Activated naive CD8-positive, alpha-beta T cell treated with anti-CD3 and anti-CD28 coated beads, Interleukin-2, amount 50 U/mL, for 24 hours (primary cell): ENCODE measurements at regions not wholly inside any gene's neighbourhood (a gene's known extent, or its start where the extent isn't known, plus 50 kb on each side); places are given as distances from the start of the nearest gene placed in this dataset.
"Not testable (repeated sequence)": the region's sequence is repeated elsewhere in the genome, so short reads cannot be mapped to it uniquely, and the experiment has no call there.

Source experiments
- ATAC-seq: fragments of 150-1000 bp; cut with Tn5 transposase; one replicate; pipeline ENCODE4 v1.10.0; 2021
- DNase-seq: peaks from one replicate; pipeline ENCODE4 v3.0.0; 2021
- H3K27ac Mint-ChIP-seq: one replicate; pipeline ENCODE4 v1.8.0; 2021; ENCODE audit warnings: mild to moderate bottlenecking, mixed read lengths
- H3K27me3 Mint-ChIP-seq: one replicate; pipeline ENCODE4 v1.8.0; 2021; ENCODE audit warnings: mixed read lengths
- H3K36me3 Mint-ChIP-seq: one replicate; pipeline ENCODE4 v1.8.0; 2021; ENCODE audit warnings: low read depth, mixed read lengths
- H3K4me1 Mint-ChIP-seq: one replicate; pipeline ENCODE4 v1.8.0; 2021; ENCODE audit warnings: mixed read lengths
- H3K4me3 Mint-ChIP-seq: one replicate; pipeline ENCODE4 v1.8.0; 2021; ENCODE audit warnings: mild to moderate bottlenecking, moderate library complexity, mixed read lengths
- H3K9me3 Mint-ChIP-seq: one replicate; pipeline ENCODE4 v1.8.0; 2021; ENCODE audit warnings: mixed read lengths

- Mint-ChIP-seq H3K36me3 (no peaks in the 10 kb centered on the region), H3K27me3 (no peaks in the 10 kb centered on the region)
- no peak for ATAC-seq
These were observed 216.9 kb upstream of the FBXL7 start for GRCh38 chr5:15283076-15283475.

GRCh38 chr5:15282611-15283010 is 217.4 kb upstream of the FBXL7 start:
- H3K4me3 Mint-ChIP-seq: no peak overlapping the region
- H3K9me3 Mint-ChIP-seq: peaks cover 9% of the 10 kb centered on the region
- ATAC-seq (no peak), DNase-seq (no peak)
- no peak overlapping the region for H3K27ac Mint-ChIP-seq
- H3K4me1 Mint-ChIP-seq: no peaks in the 10 kb centered on the region
- no peaks in the 10 kb centered on the region for H3K36me3 Mint-ChIP-seq
- H3K27me3 Mint-ChIP-seq: no peaks in the 10 kb centered on the region

More at GRCh38 chr5:15283076-15283475, 216.9 kb upstream of the FBXL7 start:
- DNase-seq: no peak
- Mint-ChIP-seq H3K4me1 (no peaks in the 10 kb centered on the region), H3K4me3 (no peak overlapping the region), H3K9me3 (peaks cover 6% of the 10 kb centered on the region), H3K27ac (no peak overlapping the region)

GRCh38 chr5:15271596-15271995 is 228.4 kb upstream of the FBXL7 start:
- not testable (repeated sequence) for ATAC-seq, H3K36me3 Mint-ChIP-seq, H3K4me3 Mint-ChIP-seq, H3K27ac Mint-ChIP-seq, H3K27me3 Mint-ChIP-seq, H3K4me1 Mint-ChIP-seq, DNase-seq
- peaks cover 18% of the 10 kb centered on the region for H3K9me3 Mint-ChIP-seq

GRCh38 chr5:15267966-15268365 is 232.0 kb upstream of the FBXL7 start:
- ATAC-seq (no peak), DNase-seq (no peak)
- no peak overlapping the region for H3K4me3 Mint-ChIP-seq
- H3K4me1 Mint-ChIP-seq: no peaks in the 10 kb centered on the region
- no peaks in the 10 kb centered on the region for H3K27me3 Mint-ChIP-seq
- H3K27ac Mint-ChIP-seq: no peak overlapping the region
- H3K36me3 Mint-ChIP-seq: no peaks in the 10 kb centered on the region
- peaks cover 22% of the 10 kb centered on the region for H3K9me3 Mint-ChIP-seq

- Mint-ChIP-seq H3K27ac (no peak overlapping the region), H3K27me3 (no peaks in the 10 kb centered on the region), H3K36me3 (no peaks in the 10 kb centered on the region), H3K9me3 (peaks cover 22% of the 10 kb centered on the region), H3K4me3 (no peak overlapping the region), H3K4me1 (no peaks in the 10 kb centered on the region)
- ATAC-seq (no peak), DNase-seq (no peak)
These were observed 233.1 kb upstream of the FBXL7 start for GRCh38 chr5:15266841-15267240.

- Mint-ChIP-seq H3K4me3 (no peak overlapping the region), H3K9me3 (peaks cover 22% of the 10 kb centered on the region), H3K36me3 (no peaks in the 10 kb centered on the region), H3K4me1 (no peaks in the 10 kb centered on the region), H3K27me3 (no peaks in the 10 kb centered on the region), H3K27ac (no peak overlapping the region)
- ATAC-seq (no peak), DNase-seq (no peak)
These were observed 233.8 kb upstream of the FBXL7 start for GRCh38 chr5:15266229-15266628.

GRCh38 chr5:15263942-15264341 is 236.0 kb upstream of the FBXL7 start:
- DNase-seq (no peak), ATAC-seq (no peak)
- H3K9me3 Mint-ChIP-seq: peaks cover 12% of the 10 kb centered on the region
- H3K27me3 Mint-ChIP-seq: no peaks in the 10 kb centered on the region
- no peak overlapping the region for H3K27ac Mint-ChIP-seq
- H3K4me1 Mint-ChIP-seq: no peaks in the 10 kb centered on the region
- H3K36me3 Mint-ChIP-seq: no peaks in the 10 kb centered on the region
- H3K4me3 Mint-ChIP-seq: no peak overlapping the region

GRCh38 chr5:15263406-15263805 is 236.6 kb upstream of the FBXL7 start:
- Mint-ChIP-seq H3K27ac (no peak overlapping the region), H3K27me3 (no peaks in the 10 kb centered on the region), H3K9me3 (peaks cover 8% of the 10 kb centered on the region), H3K4me1 (no peaks in the 10 kb centered on the region), H3K36me3 (no peaks in the 10 kb centered on the region), H3K4me3 (no peak overlapping the region)
- ATAC-seq (no peak), DNase-seq (no peak)

GRCh38 chr5:15261269-15261995 is 238.5 kb upstream of the FBXL7 start:
- H3K9me3 Mint-ChIP-seq: peaks cover 4% of the 10 kb centered on the region
- H3K27ac Mint-ChIP-seq: no peak overlapping the region
- no peaks in the 10 kb centered on the region for H3K27me3 Mint-ChIP-seq
- H3K36me3 Mint-ChIP-seq: no peaks in the 10 kb centered on the region
- ATAC-seq (no peak), DNase-seq (no peak)
- no peak overlapping the region for H3K4me3 Mint-ChIP-seq
- no peaks in the 10 kb centered on the region for H3K4me1 Mint-ChIP-seq

GRCh38 chr5:15260356-15261268 is 239.4 kb upstream of the FBXL7 start:
- Mint-ChIP-seq H3K4me1 (no peaks in the 10 kb centered on the region), H3K9me3 (no peaks in the 10 kb centered on the region), H3K4me3 (no peak overlapping the region), H3K27me3 (no peaks in the 10 kb centered on the region), H3K27ac (no peak overlapping the region), H3K36me3 (no peaks in the 10 kb centered on the region)
- DNase-seq (no peak), ATAC-seq (no peak)

- H3K27ac Mint-ChIP-seq: no peak overlapping the region
- H3K9me3 Mint-ChIP-seq: no peaks in the 10 kb centered on the region
- H3K4me3 Mint-ChIP-seq: no peak overlapping the region
- H3K27me3 Mint-ChIP-seq: no peaks in the 10 kb centered on the region
- ATAC-seq: no peak
- DNase-seq: no peak
- no peaks in the 10 kb centered on the region for H3K4me1 Mint-ChIP-seq
- H3K36me3 Mint-ChIP-seq: no peaks in the 10 kb centered on the region
These were observed 243.5 kb upstream of the FBXL7 start for GRCh38 chr5:15256485-15256884.

- H3K9me3 Mint-ChIP-seq: peaks cover 3% of the 10 kb centered on the region
- no peak for DNase-seq
- no peaks in the 10 kb centered on the region for H3K36me3 Mint-ChIP-seq
- no peaks in the 10 kb centered on the region for H3K4me1 Mint-ChIP-seq
- H3K4me3 Mint-ChIP-seq: no peak overlapping the region
- no peak overlapping the region for H3K27ac Mint-ChIP-seq
- ATAC-seq: no peak
- H3K27me3 Mint-ChIP-seq: no peaks in the 10 kb centered on the region
These were observed 244.4 kb upstream of the FBXL7 start for GRCh38 chr5:15255576-15255975.

GRCh38 chr5:15254607-15255006 is 245.4 kb upstream of the FBXL7 start:
- H3K9me3 Mint-ChIP-seq: peaks cover 3% of the 10 kb centered on the region
- H3K4me1 Mint-ChIP-seq: no peaks in the 10 kb centered on the region
- no peak for ATAC-seq
- no peaks in the 10 kb centered on the region for H3K27me3 Mint-ChIP-seq
- no peaks in the 10 kb centered on the region for H3K36me3 Mint-ChIP-seq
- no peak overlapping the region for H3K27ac Mint-ChIP-seq
- no peak overlapping the region for H3K4me3 Mint-ChIP-seq
- no peak for DNase-seq

GRCh38 chr5:15252331-15252730 is 247.6 kb upstream of the FBXL7 start:
- Mint-ChIP-seq H3K9me3 (peaks cover 14% of the 10 kb centered on the region), H3K27ac (no peak overlapping the region), H3K36me3 (no peaks in the 10 kb centered on the region), H3K27me3 (no peaks in the 10 kb centered on the region), H3K4me1 (no peaks in the 10 kb centered on the region), H3K4me3 (no peak overlapping the region)
- DNase-seq (no peak), ATAC-seq (no peak)

GRCh38 chr5:15249152-15249551 is 250.8 kb upstream of the FBXL7 start:
- Mint-ChIP-seq H3K36me3 (no peaks in the 10 kb centered on the region), H3K4me3 (no peak overlapping the region), H3K27me3 (no peaks in the 10 kb centered on the region)

More at GRCh38 chr5:15249152-15249551, 250.8 kb upstream of the FBXL7 start:
- DNase-seq: no peak
- peaks cover 32% of the 10 kb centered on the region for H3K9me3 Mint-ChIP-seq
- no peaks in the 10 kb centered on the region for H3K4me1 Mint-ChIP-seq
- no peak for ATAC-seq
- no peak overlapping the region for H3K27ac Mint-ChIP-seq
